ENCODE measurements at regions not wholly inside any gene's neighbourhood (a gene's known extent, or its start where the extent isn't known, plus 50 kb on each side); places are given as distances from the start of the nearest gene placed in this dataset.

DNA sequence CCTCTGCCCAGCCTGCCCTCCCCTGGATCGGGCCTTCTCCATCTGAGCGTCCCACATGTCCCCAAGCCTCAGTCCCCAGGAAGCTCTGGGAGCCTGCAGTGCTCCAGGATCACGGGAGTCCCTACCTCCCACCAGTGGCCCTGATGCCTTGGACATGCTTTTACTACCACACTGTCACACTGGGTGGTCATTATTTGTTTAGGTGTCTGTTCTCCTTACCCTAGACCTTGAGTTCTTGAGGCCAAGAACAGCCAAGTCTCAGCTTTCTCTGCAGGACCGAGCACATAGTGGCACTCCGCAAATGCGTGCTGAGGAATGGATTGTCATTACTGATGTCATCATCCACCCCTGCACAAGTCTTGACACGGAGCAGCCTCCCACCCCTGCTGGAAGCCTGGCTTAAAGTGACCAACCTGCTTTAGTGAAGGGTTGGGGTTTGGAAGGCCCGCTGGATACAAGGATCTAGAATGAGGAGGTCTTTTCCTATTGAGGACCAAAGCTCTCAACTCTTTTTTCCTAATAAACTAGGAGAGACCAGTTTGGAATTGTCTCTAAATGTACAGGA, 132.9 kb upstream of the CRHR1 start:
- no peak for TF ChIP-seq POLR2A (IDR thresholded peaks at IDR 0.05)
- TF ChIP-seq, protein P1, sequence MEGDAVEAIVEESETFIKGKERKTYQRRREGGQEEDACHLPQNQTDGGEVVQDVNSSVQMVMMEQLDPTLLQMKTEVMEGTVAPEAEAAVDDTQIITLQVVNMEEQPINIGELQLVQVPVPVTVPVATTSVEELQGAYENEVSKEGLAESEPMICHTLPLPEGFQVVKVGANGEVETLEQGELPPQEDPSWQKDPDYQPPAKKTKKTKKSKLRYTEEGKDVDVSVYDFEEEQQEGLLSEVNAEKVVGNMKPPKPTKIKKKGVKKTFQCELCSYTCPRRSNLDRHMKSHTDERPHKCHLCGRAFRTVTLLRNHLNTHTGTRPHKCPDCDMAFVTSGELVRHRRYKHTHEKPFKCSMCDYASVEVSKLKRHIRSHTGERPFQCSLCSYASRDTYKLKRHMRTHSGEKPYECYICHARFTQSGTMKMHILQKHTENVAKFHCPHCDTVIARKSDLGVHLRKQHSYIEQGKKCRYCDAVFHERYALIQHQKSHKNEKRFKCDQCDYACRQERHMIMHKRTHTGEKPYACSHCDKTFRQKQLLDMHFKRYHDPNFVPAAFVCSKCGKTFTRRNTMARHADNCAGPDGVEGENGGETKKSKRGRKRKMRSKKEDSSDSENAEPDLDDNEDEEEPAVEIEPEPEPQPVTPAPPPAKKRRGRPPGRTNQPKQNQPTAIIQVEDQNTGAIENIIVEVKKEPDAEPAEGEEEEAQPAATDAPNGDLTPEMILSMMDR (IDR thresholded peaks at IDR 0.05) = no peak
- no peak for TF ChIP-seq POLR2AphosphoS5 (IDR thresholded peaks at IDR 0.05)
- TF ChIP-seq EP300 (IDR thresholded peaks at IDR 0.05) = no peak

Data from upper lobe of left lung (tissue), 4 donors.